ENCODE measurements at regions not wholly inside any gene's neighbourhood (a gene's known extent, or its start where the extent isn't known, plus 50 kb on each side); places are given as distances from the start of the nearest gene placed in this dataset.

DNA sequence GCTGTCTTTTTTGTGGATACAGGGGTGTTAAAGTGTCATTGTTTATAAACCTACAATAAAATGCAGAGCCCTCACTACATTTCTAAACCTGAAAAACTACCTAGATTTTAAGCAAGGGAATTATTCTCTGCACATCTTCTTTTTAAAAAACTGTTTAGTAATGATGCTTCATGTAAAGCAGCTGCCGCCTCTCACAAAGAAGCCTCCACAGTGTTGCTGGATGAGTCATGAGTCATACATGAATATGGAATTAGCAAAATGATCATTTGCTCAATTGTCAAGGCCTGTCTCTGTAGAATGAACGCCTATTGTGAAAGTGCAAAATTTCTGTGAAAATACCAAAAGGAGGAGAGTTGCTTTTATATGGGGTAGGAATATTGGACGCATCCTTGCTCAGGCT is 259.5 kb upstream of the CHRM3 start:
- TF ChIP-seq EZH2 (IDR thresholded peaks at IDR 0.05) (no peak), POLR2AphosphoS5 (IDR thresholded peaks at IDR 0.05; ENCODE audit: borderline replicate concordance, low read depth, low read length) (no peak), FOXP2 (optimal IDR thresholded peaks at IDR 0.05; ENCODE audit: control extremely low read depth, extremely low read length, insufficient read depth) (no peak)

Data from SK-N-MC (cell line).